Endothelial cell of umbilical vein (primary cell): ENCODE measurements at regions not wholly inside any gene's neighbourhood (a gene's known extent, or its start where the extent isn't known, plus 50 kb on each side); places are given as distances from the start of the nearest gene placed in this dataset.

ENCODE experiments used
- BruUV-seq: library from RNA; stranded (reverse); fragments of 400-500 nt; replicated peaks from 2 replicates; lab custom pipeline; 2021; lab: Mats Ljungman, UMichigan
- CTCF ChIA-PET: fragments of 300-600, 350-600 bp; sonication (Branson Sonifier 250); formaldehyde crosslinking; loops from one replicate; lab custom pipeline; 2021; ENCODE audit warnings: antibody characterized with exemption, inconsistent platforms; lab: Charles Lee
- POLR2A ChIA-PET: fragments of 300-600, 350-600 bp; sonication (Branson Sonifier 250); formaldehyde crosslinking; loops from one replicate; lab custom pipeline; 2021; ENCODE audit warnings: antibody characterized with exemption, inconsistent platforms; lab: Charles Lee
- DNase-seq: peaks from one replicate; pipeline ENCODE4 v3.0.0-alpha.2; 2011; ENCODE audit warnings: low read depth, low spot score
- FAIRE-seq: peaks from 2 replicates; lab custom pipeline; 2011; peaks lifted over from hg19 to GRCh38; lab: Jason Lieb, UNC
- H2AFZ ChIP-seq: 2 replicates; pipeline ENCODE4 v1.6.0; 2012; ENCODE audit warnings: low read depth, low read length, control low read depth, inconsistent platforms
- H3K27ac ChIP-seq: 2 replicates; pipeline ENCODE4 v1.5.1; 2011; ENCODE audit warnings: low read depth, mild to moderate bottlenecking, control low read depth, low read length, moderate library complexity; ENCODE audit not compliant: insufficient read depth
- H3K27me3 ChIP-seq, 2 experiments: 2 replicates each; pipeline versions ENCODE4 v1.6.0 to v1.6.1; 2011; ENCODE audit warnings: low read length in 2 of 2, mixed read lengths in 1 of 2; ENCODE audit not compliant: control insufficient read depth in 2 of 2, insufficient read depth in 2 of 2
- H3K36me3 ChIP-seq, 2 experiments: 2 replicates in 1 of 2; 3 replicates in 1 of 2; pipeline ENCODE4 v1.5.1; 2011; ENCODE audit warnings: low read length in 2 of 2, mild to moderate bottlenecking in 1 of 2, moderate library complexity in 1 of 2; ENCODE audit not compliant: control insufficient read depth in 2 of 2, insufficient read depth in 2 of 2; ENCODE audit errors: extremely low read depth in 1 of 2
- H3K4me1 ChIP-seq: 3 replicates; pipeline ENCODE4 v1.5.1; 2011; ENCODE audit warnings: mild to moderate bottlenecking, low read length; ENCODE audit not compliant: control insufficient read depth, insufficient read depth; ENCODE audit errors: extremely low read depth
- H3K4me2 ChIP-seq: 2 replicates; pipeline ENCODE4 v1.6.1; 2011; ENCODE audit warnings: low read length, control low read depth, mixed read lengths; ENCODE audit not compliant: insufficient read depth
- H3K4me3 ChIP-seq, 3 experiments: fragments of 200-600 bp in 1 of 3; sonication (generic), shearing (Covaris generic) in 1 of 3; replicated peaks in 1 of 3; 2 replicates each; pipeline ENCODE4 v1.5.1; 2011 to 2016; ENCODE audit warnings: control low read depth in 3 of 3, low read length in 3 of 3, mild to moderate bottlenecking in 2 of 3, inconsistent platforms in 1 of 3, low read depth in 1 of 3, moderate library complexity in 1 of 3; ENCODE audit not compliant: insufficient read depth in 1 of 3
- H3K79me2 ChIP-seq: 2 replicates; pipeline ENCODE4 v1.6.0; 2012; ENCODE audit warnings: low read length, inconsistent platforms; ENCODE audit not compliant: control insufficient read depth, insufficient read depth
- H3K9ac ChIP-seq: replicated peaks from 2 replicates; pipeline ENCODE3; 2011; ENCODE audit warnings: low read length, control low read depth; ENCODE audit not compliant: insufficient read depth; ENCODE audit errors: extremely low read depth
- H3K9me1 ChIP-seq: replicated peaks from 3 replicates; pipeline ENCODE4 v1.6.0; 2011; ENCODE audit warnings: mild to moderate bottlenecking, low read length; ENCODE audit not compliant: control insufficient read depth, insufficient read depth; ENCODE audit errors: extremely low read depth
- H3K9me3 ChIP-seq: replicated peaks from 2 replicates; pipeline ENCODE4 v1.5.1; 2012; ENCODE audit warnings: low read length, inconsistent platforms; ENCODE audit not compliant: control insufficient read depth, insufficient read depth
- H4K20me1 ChIP-seq: replicated peaks from 2 replicates; pipeline ENCODE3; 2011; ENCODE audit warnings: mild to moderate bottlenecking, low read length; ENCODE audit not compliant: control insufficient read depth, insufficient read depth; ENCODE audit errors: extremely low read depth
- EZH2 ChIP-seq: IDR thresholded peaks from 2 replicates; pipeline ENCODE4 v1.6.1; 2012; ENCODE audit warnings: borderline replicate concordance, low read depth, mild to moderate bottlenecking, moderate library complexity, low read length, inconsistent platforms; ENCODE audit not compliant: severe bottlenecking
- FOS ChIP-seq: IDR thresholded peaks from 2 replicates; pipeline ENCODE4 v1.6.1; 2011; ENCODE audit warnings: mild to moderate bottlenecking, low read length, moderate library complexity, borderline replicate concordance; ENCODE audit not compliant: insufficient read depth
- GATA2 ChIP-seq: IDR thresholded peaks from 2 replicates; pipeline ENCODE4 v1.7.0; 2011; ENCODE audit warnings: low read depth, mild to moderate bottlenecking, moderate library complexity, mixed read lengths, low read length; ENCODE audit not compliant: insufficient read length, insufficient read depth
- JUN ChIP-seq: IDR thresholded peaks from 2 replicates; pipeline ENCODE4 v1.6.1; 2011; ENCODE audit warnings: borderline replicate concordance, low read depth; ENCODE audit not compliant: insufficient read length, insufficient read depth
- MAX ChIP-seq: IDR thresholded peaks from 2 replicates; pipeline ENCODE4 v1.6.1; 2011; ENCODE audit not compliant: insufficient read depth, insufficient read length
- MYC ChIP-seq: IDR thresholded peaks from one replicate; pipeline ENCODE4 v1.6.1; 2011; ENCODE audit warnings: mild to moderate bottlenecking, low read depth, low read length
- POLR2A ChIP-seq: IDR thresholded peaks from 2 replicates; pipeline ENCODE4 v1.6.1; 2012; ENCODE audit warnings: low read depth, mild to moderate bottlenecking, control low read depth, low read length
- POLR2AphosphoS5 ChIP-seq: IDR thresholded peaks from 2 replicates; pipeline ENCODE4 v1.6.1; 2012; ENCODE audit warnings: low read depth, mild to moderate bottlenecking, control low read depth, low read length, moderate library complexity; ENCODE audit not compliant: insufficient read depth
- dilution Hi-C: fragments of 300-500 bp; cut with MboI; formaldehyde crosslinking; loops from one replicate; pipeline ENCODE4 v1.15.0; 2019; ENCODE audit warnings: low sequenced_read_pairs; ENCODE audit not compliant: extremely low pct_ligation_motif_present
- intact Hi-C: fragments of 100-400 bp; cut with micrococcal nuclease; formaldehyde crosslinking; loops from one replicate; pipeline ENCODE4 v1.10.0; 2022
- TF ChIP-seq, protein P1 (sequence below), 2 donors: IDR thresholded peaks; 1 replicate in 1 of 2; 2 replicates in 1 of 2; pipeline ENCODE4 v1.5.1; 2011; ENCODE audit warnings: low read length in 2 of 2, mild to moderate bottlenecking in 2 of 2, moderate library complexity in 2 of 2, control low read depth in 1 of 2, inconsistent platforms in 1 of 2, low read depth in 1 of 2; ENCODE audit not compliant: insufficient read depth in 1 of 2; ENCODE audit errors: extremely low read depth in 1 of 2

DNA sequence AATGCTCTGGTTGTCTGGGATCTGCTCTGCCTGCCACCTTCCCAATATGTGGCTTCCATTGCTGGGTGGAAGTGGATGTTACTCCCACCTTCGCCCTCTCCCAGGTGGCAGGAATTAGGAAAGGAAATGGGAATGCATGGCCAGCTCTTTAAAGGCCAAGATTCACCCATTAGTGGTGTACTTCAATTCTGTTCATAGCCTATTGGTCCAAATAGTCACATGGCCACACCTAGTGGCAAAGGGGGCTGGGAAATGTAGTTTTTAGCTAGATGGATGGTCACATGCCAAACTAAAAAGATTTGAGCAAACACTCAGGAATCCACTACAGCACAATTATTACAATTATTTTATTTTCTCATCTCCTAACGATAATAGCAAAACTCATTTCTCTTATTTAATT, 135.1 kb downstream of the NPY start:
- H3K27me3 ChIP-seq = no peaks in the 10 kb centered on the region
- no peaks in the 10 kb centered on the region for H3K79me2 ChIP-seq
- no peaks in the 10 kb centered on the region for H3K4me1 ChIP-seq
- no peak overlapping the region for H3K4me2 ChIP-seq
- no peak overlapping the region for H3K9ac ChIP-seq
- intact Hi-C loops = no loop called here
- DNase-seq = no peak
- no TSS peak for BruUV-seq
- no peaks in the 10 kb centered on the region for H4K20me1 ChIP-seq
- H3K36me3 ChIP-seq = no peaks in the 10 kb centered on the region
- H3K9me3 ChIP-seq = no peaks in the 10 kb centered on the region
- TF ChIP-seq MYC (no peak), POLR2AphosphoS5 (no peak), GATA2 (no peak), FOS (no peak), EZH2 (no peak), JUN (no peak), MAX (no peak), POLR2A (no peak)
- TF ChIP-seq, protein P1, sequence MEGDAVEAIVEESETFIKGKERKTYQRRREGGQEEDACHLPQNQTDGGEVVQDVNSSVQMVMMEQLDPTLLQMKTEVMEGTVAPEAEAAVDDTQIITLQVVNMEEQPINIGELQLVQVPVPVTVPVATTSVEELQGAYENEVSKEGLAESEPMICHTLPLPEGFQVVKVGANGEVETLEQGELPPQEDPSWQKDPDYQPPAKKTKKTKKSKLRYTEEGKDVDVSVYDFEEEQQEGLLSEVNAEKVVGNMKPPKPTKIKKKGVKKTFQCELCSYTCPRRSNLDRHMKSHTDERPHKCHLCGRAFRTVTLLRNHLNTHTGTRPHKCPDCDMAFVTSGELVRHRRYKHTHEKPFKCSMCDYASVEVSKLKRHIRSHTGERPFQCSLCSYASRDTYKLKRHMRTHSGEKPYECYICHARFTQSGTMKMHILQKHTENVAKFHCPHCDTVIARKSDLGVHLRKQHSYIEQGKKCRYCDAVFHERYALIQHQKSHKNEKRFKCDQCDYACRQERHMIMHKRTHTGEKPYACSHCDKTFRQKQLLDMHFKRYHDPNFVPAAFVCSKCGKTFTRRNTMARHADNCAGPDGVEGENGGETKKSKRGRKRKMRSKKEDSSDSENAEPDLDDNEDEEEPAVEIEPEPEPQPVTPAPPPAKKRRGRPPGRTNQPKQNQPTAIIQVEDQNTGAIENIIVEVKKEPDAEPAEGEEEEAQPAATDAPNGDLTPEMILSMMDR (IDR thresholded peaks at IDR 0.05; ENCODE audit: extremely low read depth in 1 of 2, insufficient read depth in 1 of 2, low read depth in 1 of 2, low read length in 2 of 2) = no peak
- no peaks in the 10 kb centered on the region for H3K9me1 ChIP-seq
- dilution Hi-C loops = no loop called here
- no peak overlapping the region for H3K4me3 ChIP-seq
- ChIA-PET POLR2A (no interaction called here), CTCF (no interaction called here)
- no peak for FAIRE-seq
- no peak overlapping the region for H3K27ac ChIP-seq
- H2AFZ ChIP-seq = no peak overlapping the region
